SK-N-MC (cell line): ENCODE measurements at regions not wholly inside any gene's neighbourhood (a gene's known extent, or its start where the extent isn't known, plus 50 kb on each side); places are given as distances from the start of the nearest gene placed in this dataset.

Experiments used
- EZH2 ChIP-seq: fragments of 200-600 bp; sonication (generic); IDR thresholded peaks from one replicate; pipeline ENCODE4 v1.6.1; 2017; ENCODE audit warnings: antibody characterized with exemption
- POLR2AphosphoS5 ChIP-seq: IDR thresholded peaks from 2 replicates; pipeline ENCODE4 v1.6.1; 2012; ENCODE audit warnings: mild to moderate bottlenecking, low read depth, low read length, borderline replicate concordance

- no peak for TF ChIP-seq EZH2
- no peak for TF ChIP-seq POLR2AphosphoS5
Observed at GRCh38 chr1:34696981-34697380, 57.9 kb upstream of the GJB5 start.
